Astrocyte (in vitro differentiated cells and primary cell): ENCODE measurements at regions not wholly inside any gene's neighbourhood (a gene's known extent, or its start where the extent isn't known, plus 50 kb on each side); places are given as distances from the start of the nearest gene placed in this dataset.

Source experiments
- DNase-seq: peaks from one replicate; pipeline ENCODE4 v3.0.0-alpha.2; 2010; ENCODE audit warnings: low read depth
- FAIRE-seq: peaks from 2 replicates; lab custom pipeline; 2011; peaks lifted over from hg19 to GRCh38; lab: Jason Lieb, UNC
- H2AFZ ChIP-seq: 2 replicates; pipeline ENCODE4 v1.6.0; 2012; ENCODE audit warnings: low read depth, low read length, inconsistent platforms
- H3K27ac ChIP-seq: 2 replicates; pipeline ENCODE4 v1.5.1; 2011; ENCODE audit warnings: low read depth, low read length, inconsistent platforms
- H3K27me3 ChIP-seq: 2 replicates; pipeline ENCODE4 v1.6.0; 2011; ENCODE audit warnings: low read length, inconsistent platforms; ENCODE audit not compliant: insufficient read depth
- H3K36me3 ChIP-seq: 2 replicates; pipeline ENCODE4 v1.5.1; 2011; ENCODE audit warnings: low read length, inconsistent platforms; ENCODE audit not compliant: insufficient read depth
- H3K4me1 ChIP-seq: 2 replicates; pipeline ENCODE4 v1.5.1; 2011; ENCODE audit warnings: low read length, inconsistent platforms; ENCODE audit not compliant: insufficient read depth
- H3K4me2 ChIP-seq: 2 replicates; pipeline ENCODE4 v1.6.0; 2012; ENCODE audit warnings: low read length, inconsistent platforms
- H3K4me3 ChIP-seq: 2 replicates; pipeline ENCODE4 v1.5.1; 2011; ENCODE audit warnings: low read depth, mild to moderate bottlenecking, low read length, inconsistent platforms; ENCODE audit not compliant: insufficient read depth
- H3K79me2 ChIP-seq: 2 replicates; pipeline ENCODE4 v1.6.0; 2012; ENCODE audit warnings: mild to moderate bottlenecking, low read length, inconsistent platforms; ENCODE audit not compliant: insufficient read depth
- H3K9ac ChIP-seq: 2 replicates; pipeline ENCODE4 v1.6.0; 2012; ENCODE audit warnings: mild to moderate bottlenecking, low read length, inconsistent platforms
- H3K9me3 ChIP-seq: 2 replicates; pipeline ENCODE4 v1.5.1; 2012; ENCODE audit warnings: low read depth, mild to moderate bottlenecking, low read length, inconsistent platforms; ENCODE audit not compliant: insufficient read depth
- H4K20me1 ChIP-seq: 2 replicates; pipeline ENCODE4 v1.6.0; 2012; ENCODE audit warnings: low read length, inconsistent platforms; ENCODE audit not compliant: insufficient read depth
- H3K27ac Mint-ChIP-seq: one replicate; pipeline ENCODE4 v1.8.0; 2021; ENCODE audit warnings: mild to moderate bottlenecking, mixed read lengths; ENCODE audit not compliant: unreplicated experiment
- H3K27me3 Mint-ChIP-seq: one replicate; pipeline ENCODE4 v1.8.0; 2021; ENCODE audit warnings: low read depth, mixed read lengths; ENCODE audit not compliant: unreplicated experiment
- H3K36me3 Mint-ChIP-seq: one replicate; pipeline ENCODE4 v1.8.0; 2021; ENCODE audit warnings: low read depth, mixed read lengths; ENCODE audit not compliant: unreplicated experiment
- H3K4me1 Mint-ChIP-seq: one replicate; pipeline ENCODE4 v1.8.0; 2021; ENCODE audit warnings: low read depth, mixed read lengths; ENCODE audit not compliant: unreplicated experiment
- H3K4me3 Mint-ChIP-seq: one replicate; pipeline ENCODE4 v1.8.0; 2021; ENCODE audit warnings: mild to moderate bottlenecking, moderate library complexity, mixed read lengths; ENCODE audit not compliant: unreplicated experiment
- H3K9me3 Mint-ChIP-seq: one replicate; pipeline ENCODE4 v1.8.0; 2021; ENCODE audit warnings: mild to moderate bottlenecking, mixed read lengths; ENCODE audit not compliant: unreplicated experiment
- EZH2 ChIP-seq: IDR thresholded peaks from 2 replicates; pipeline ENCODE4 v1.6.1; 2012; ENCODE audit warnings: mild to moderate bottlenecking, low read length, inconsistent platforms; ENCODE audit not compliant: insufficient read depth
- TF ChIP-seq, protein P1 (sequence below): IDR thresholded peaks from 2 replicates; pipeline ENCODE4 v1.5.1; 2011; ENCODE audit warnings: low read depth, mild to moderate bottlenecking, inconsistent platforms, low read length, moderate library complexity; ENCODE audit not compliant: insufficient read depth

DNA sequence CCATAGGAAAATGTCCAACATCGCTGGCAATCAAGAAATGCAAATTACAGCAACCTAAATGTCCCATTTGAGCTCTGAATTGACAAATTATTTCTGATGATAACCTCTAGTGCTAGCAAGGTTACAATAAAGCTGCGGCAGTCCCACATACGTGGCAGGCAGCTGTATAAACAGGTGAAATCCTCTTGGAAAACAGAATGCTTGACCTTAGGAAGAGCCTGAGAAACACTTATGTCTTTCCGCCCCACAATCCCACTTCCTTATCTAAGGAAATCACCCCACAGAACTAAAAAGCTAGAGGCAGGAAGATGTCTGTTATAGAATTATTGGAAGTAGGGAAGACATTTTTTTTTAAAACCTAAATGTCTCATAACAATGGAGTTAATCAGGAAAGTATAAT lies 154.3 kb downstream of the KATNIP start:
- TF ChIP-seq, protein P1, sequence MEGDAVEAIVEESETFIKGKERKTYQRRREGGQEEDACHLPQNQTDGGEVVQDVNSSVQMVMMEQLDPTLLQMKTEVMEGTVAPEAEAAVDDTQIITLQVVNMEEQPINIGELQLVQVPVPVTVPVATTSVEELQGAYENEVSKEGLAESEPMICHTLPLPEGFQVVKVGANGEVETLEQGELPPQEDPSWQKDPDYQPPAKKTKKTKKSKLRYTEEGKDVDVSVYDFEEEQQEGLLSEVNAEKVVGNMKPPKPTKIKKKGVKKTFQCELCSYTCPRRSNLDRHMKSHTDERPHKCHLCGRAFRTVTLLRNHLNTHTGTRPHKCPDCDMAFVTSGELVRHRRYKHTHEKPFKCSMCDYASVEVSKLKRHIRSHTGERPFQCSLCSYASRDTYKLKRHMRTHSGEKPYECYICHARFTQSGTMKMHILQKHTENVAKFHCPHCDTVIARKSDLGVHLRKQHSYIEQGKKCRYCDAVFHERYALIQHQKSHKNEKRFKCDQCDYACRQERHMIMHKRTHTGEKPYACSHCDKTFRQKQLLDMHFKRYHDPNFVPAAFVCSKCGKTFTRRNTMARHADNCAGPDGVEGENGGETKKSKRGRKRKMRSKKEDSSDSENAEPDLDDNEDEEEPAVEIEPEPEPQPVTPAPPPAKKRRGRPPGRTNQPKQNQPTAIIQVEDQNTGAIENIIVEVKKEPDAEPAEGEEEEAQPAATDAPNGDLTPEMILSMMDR: no peak
- no peak for TF ChIP-seq EZH2
- Histone ChIP-seq H3K27ac (no peak overlapping the region), H3K79me2 (no peaks in the 10 kb centered on the region), H3K4me2 (no peak overlapping the region), H3K4me1 (peaks cover 11% of the 10 kb centered on the region), H3K9ac (no peak overlapping the region), H2AFZ (no peak overlapping the region), H3K4me3 (no peak overlapping the region), H4K20me1 (no peaks in the 10 kb centered on the region), H3K36me3 (peaks cover 3% of the 10 kb centered on the region), H3K27me3 (no peaks in the 10 kb centered on the region), H3K9me3 (no peaks in the 10 kb centered on the region)
- peaks cover 17% of the 10 kb centered on the region for H3K36me3 Mint-ChIP-seq
- no peak overlapping the region for H3K27ac Mint-ChIP-seq
- no peak overlapping the region for H3K4me3 Mint-ChIP-seq
- peaks cover 13% of the 10 kb centered on the region for H3K4me1 Mint-ChIP-seq
- FAIRE-seq: no peak
- DNase-seq: no peak
- no peaks in the 10 kb centered on the region for H3K9me3 Mint-ChIP-seq
- no peaks in the 10 kb centered on the region for H3K27me3 Mint-ChIP-seq

DNA sequence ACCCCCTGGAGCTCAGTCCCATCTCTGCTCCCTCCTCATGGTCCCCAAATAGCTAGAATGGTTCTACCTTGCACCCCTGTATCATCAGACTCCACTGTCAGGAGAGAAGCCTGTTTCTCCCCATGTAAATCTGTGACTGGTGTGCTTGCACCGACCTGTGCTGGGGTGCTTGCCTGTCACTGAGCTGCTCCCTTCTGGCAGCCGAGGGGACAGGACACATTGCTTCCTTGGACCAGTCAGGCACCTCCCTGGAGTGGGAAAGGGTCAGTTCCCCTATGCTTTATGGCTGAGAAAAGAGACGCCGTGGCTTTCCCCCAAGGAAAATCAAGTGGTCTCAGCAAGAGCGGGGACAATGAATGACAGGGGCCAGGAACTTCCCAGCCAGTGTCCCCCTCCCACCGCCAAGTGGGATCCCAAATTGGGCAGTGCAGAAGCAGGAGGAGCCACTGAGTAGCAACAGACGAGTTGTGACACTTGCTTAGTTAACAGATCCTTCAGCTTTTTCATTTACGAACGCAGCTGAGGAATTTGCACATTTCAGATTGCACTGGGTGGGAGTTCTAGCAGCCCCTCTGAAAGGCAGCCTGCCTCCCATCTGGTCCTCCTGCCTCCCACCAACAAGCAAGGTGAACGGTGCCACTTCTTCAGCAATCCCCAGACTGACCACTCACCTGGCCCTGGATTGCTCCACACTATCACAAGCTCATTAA lies 156.4 kb downstream of the KATNIP start:
- H3K9me3 Mint-ChIP-seq: no peaks in the 10 kb centered on the region
- Histone ChIP-seq H3K36me3 (peaks cover 3% of the 10 kb centered on the region), H3K9ac (no peak overlapping the region), H3K27ac (no peak overlapping the region), H3K27me3 (no peaks in the 10 kb centered on the region), H4K20me1 (no peaks in the 10 kb centered on the region), H3K4me1 (peaks cover 11% of the 10 kb centered on the region), H2AFZ (no peak overlapping the region), H3K4me3 (no peak overlapping the region), H3K79me2 (no peaks in the 10 kb centered on the region), H3K4me2 (no peak overlapping the region), H3K9me3 (no peaks in the 10 kb centered on the region)
- TF ChIP-seq, protein P1: no peak
- no peak for TF ChIP-seq EZH2
- H3K36me3 Mint-ChIP-seq: peaks cover 21% of the 10 kb centered on the region
- no peak overlapping the region for H3K27ac Mint-ChIP-seq
- H3K4me3 Mint-ChIP-seq: no peak overlapping the region
- no peak for DNase-seq
- H3K4me1 Mint-ChIP-seq: peaks cover 8% of the 10 kb centered on the region
- FAIRE-seq: no peak
- no peaks in the 10 kb centered on the region for H3K27me3 Mint-ChIP-seq
